Ovary (tissue), 7 donors: ENCODE measurements at regions not wholly inside any gene's neighbourhood (a gene's known extent, or its start where the extent isn't known, plus 50 kb on each side); places are given as distances from the start of the nearest gene placed in this dataset.
"Not testable (repeated sequence)": the region's sequence is repeated elsewhere in the genome, so short reads cannot be mapped to it uniquely, and the experiment has no call there.

Experiments used
- DNase-seq, 5 donors: peaks; one replicate each; pipeline ENCODE4 v3.0.0-alpha.2; 2019 to 2020
- H3K27ac ChIP-seq, 2 donors: fragments of 200-600 bp; one replicate each; pipeline versions ENCODE4 v1.5.1 to v1.8.0; 2019 to 2022
- H3K27me3 ChIP-seq: fragments of 200-600 bp; one replicate; pipeline ENCODE4 v1.8.0; 2022
- H3K36me3 ChIP-seq: fragments of 200-600 bp; sonication (generic); one replicate; pipeline ENCODE4 v1.5.1; 2019
- H3K4me1 ChIP-seq: one replicate; pipeline ENCODE4 v1.8.1; 2013; ENCODE audit warnings: mild to moderate bottlenecking, moderate library complexity; ENCODE audit not compliant: insufficient read depth
- H3K4me3 ChIP-seq: fragments of 200-600 bp; sonication (generic); one replicate; pipeline ENCODE4 v1.5.1; 2017
- H3K9me3 ChIP-seq, 2 donors: fragments of 200-600 bp in 1 of 2; sonication (generic) in 1 of 2; one replicate each; pipeline versions ENCODE4 v1.5.1 to v1.8.1; 2013 to 2019; ENCODE audit warnings: mild to moderate bottlenecking in 1 of 2, moderate library complexity in 1 of 2
- CTCF ChIP-seq, 3 donors: fragments of 450-650 bp in 2 of 3; fragments of 200-600 bp in 1 of 3; IDR thresholded peaks; one replicate each; pipeline versions ENCODE4 v1.5.1 to v1.8.0; 2016 to 2022; ENCODE audit warnings: antibody characterized with exemption in 3 of 3, mild to moderate bottlenecking in 1 of 3
- EP300 ChIP-seq: sonication (generic); formaldehyde crosslinking; IDR thresholded peaks from one replicate; pipeline ENCODE4 v1.6.1; 2017; ENCODE audit warnings: antibody characterized with exemption
- POLR2A ChIP-seq: fragments of 450-650 bp; IDR thresholded peaks from one replicate; pipeline ENCODE4 v1.6.1; 2017; ENCODE audit warnings: antibody characterized with exemption, mild to moderate bottlenecking, moderate library complexity
- WGBS, 3 donors: extraction: QIAGEN DNeasy Blood & Tissue Kit in 1 of 3; methylation state at CpG; one replicate each; pipeline versions ENCODE4 v1.1.5 to v1.1.7; 2013 to 2017; 5-methylcytosine and 5-hydroxymethylcytosine counted together
- intact Hi-C, 4 donors: fragments of 100-400 bp; cut with DNase I; formaldehyde crosslinking; loops; one replicate each; pipeline versions ENCODE4 v1.11.0 to v1.15.1; 2022 to 2023
- donor health status: DM: no; HTN: no; CAD: no; lungs with moderate emphysema.
- donor health status: DM: no; HTN: no; CAD: no.
- donor health status: Bipolar disorder and iron deficiency.
- donor health status: DM: no; HTN: no; CAD: no.
- donor health status: DM: yes; HTN: yes; CAD: no.

DNA sequence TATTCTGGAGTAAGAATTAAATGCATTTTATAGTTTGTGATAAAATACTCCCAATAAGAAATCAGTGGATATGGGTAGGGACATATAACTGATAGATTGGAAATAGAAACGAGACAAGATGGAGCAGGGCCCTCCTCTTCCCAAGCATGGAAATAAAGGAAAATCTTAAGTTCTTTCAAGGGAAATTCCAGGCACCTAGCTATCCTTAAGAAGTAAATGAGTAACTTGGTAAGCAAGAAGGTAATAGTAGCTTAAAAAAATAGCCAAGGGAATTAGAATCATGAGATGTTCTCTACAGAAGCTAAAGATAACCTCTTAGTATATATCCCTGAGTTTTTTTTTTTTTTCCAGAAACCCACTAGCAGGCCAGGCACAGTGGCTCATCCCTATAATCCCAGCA lies 105.5 kb upstream of the FAM3C start:
- 77 to 95% (median 86%) methylated on average over 1 of the region's 1 CpG for WGBS, 3 donors
- Histone ChIP-seq H3K9me3 (no peaks in the 10 kb centered on the region), H3K4me3 (no peak overlapping the region), H3K27ac (no peak overlapping the region), H3K4me1 (no peaks in the 10 kb centered on the region), H3K27me3 (no peaks in the 10 kb centered on the region), H3K36me3 (no peaks in the 10 kb centered on the region)
- TF ChIP-seq CTCF (IDR thresholded peaks at IDR 0.05), result no peak
- TF ChIP-seq EP300, result no peak
- TF ChIP-seq POLR2A, result no peak
- no peak for DNase-seq
- intact Hi-C loops, result no loop called here

DNA sequence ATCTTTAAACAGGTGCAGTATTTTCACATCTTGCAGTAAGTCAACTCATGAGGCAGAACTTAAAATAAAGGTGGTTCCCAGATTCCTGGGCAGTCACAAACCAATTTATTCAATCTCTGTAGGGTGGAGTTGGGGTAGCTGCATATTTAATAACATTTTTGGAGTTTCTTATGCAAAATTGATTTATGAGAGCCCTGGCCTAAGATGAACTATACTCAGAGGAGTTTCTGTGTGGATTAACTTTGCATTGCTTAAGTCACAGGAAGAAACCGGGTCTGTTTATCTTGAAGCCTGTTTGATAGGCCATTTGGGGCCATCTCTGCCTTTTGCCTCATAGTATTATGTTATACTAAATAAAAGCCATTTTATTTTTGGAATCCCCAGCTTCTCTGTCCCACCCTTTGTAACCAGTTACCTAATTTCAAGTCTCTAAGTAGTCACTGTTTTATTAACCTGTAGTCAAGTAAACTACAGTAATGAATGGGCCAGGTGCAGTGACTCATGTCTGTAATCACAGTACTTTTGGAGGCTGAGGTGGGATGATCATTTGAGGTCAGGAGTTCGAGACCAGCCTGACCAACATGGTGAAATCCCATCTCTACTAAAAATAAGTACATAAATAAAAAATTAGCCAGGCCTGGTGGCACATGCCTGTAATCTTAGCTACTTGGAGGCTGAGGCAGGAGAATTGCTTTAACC lies 104.4 kb upstream of the FAM3C start:
- no peaks in the 10 kb centered on the region for H3K4me1 ChIP-seq
- TF ChIP-seq POLR2A, result no peak
- H3K27me3 ChIP-seq, result no peaks in the 10 kb centered on the region
- WGBS, 3 donors, result 66 to 71% (median 70%) methylated on average over 2 of the region's 2 CpGs
- intact Hi-C loops, result no loop called here
- no peaks in the 10 kb centered on the region for H3K9me3 ChIP-seq
- no peak overlapping the region for H3K27ac ChIP-seq
- no peaks in the 10 kb centered on the region for H3K36me3 ChIP-seq
- no peak for DNase-seq
- H3K4me3 ChIP-seq, result no peak overlapping the region

- Histone ChIP-seq H3K36me3 (no peaks in the 10 kb centered on the region), H3K9me3 (no peaks in the 10 kb centered on the region), H3K27me3 (no peaks in the 10 kb centered on the region), H3K4me3 (no peak overlapping the region), H3K27ac (no peak overlapping the region), H3K4me1 (no peaks in the 10 kb centered on the region)
- 77 to 82% (median 79%) methylated on average over 4 of the region's 4 CpGs for WGBS, 3 donors
- no peak for DNase-seq
- intact Hi-C loops, result no loop called here
- TF ChIP-seq POLR2A, result no peak
- no peak for TF ChIP-seq CTCF (IDR thresholded peaks at IDR 0.05)
- no peak for TF ChIP-seq EP300
These were observed 103.5 kb upstream of the FAM3C start for GRCh38 chr7:121499624-121500023.

DNA sequence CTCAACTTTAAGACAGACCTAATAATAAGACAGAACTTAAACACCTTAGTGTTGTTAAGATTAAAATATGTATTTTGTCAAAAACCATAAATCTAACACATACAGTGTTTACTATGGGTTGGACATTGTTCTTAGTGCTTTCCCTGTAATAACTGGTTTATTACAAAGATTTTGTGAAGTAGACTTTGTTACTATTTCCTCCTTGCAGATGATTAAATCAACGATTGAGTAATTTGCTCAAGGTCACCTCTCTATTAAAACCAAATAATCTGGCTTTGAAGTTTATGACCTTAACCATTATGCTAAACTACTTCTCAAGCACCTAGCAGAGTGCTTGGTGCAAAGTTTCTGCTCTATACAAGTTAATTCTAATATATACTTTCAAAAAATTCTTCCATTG lies 102.7 kb upstream of the FAM3C start:
- no peaks in the 10 kb centered on the region for H3K27me3 ChIP-seq
- no peak for DNase-seq
- no peak overlapping the region for H3K27ac ChIP-seq
- no peaks in the 10 kb centered on the region for H3K4me1 ChIP-seq
- H3K4me3 ChIP-seq, result no peak overlapping the region
- H3K36me3 ChIP-seq, result no peaks in the 10 kb centered on the region
- TF ChIP-seq POLR2A (no peak), CTCF (IDR thresholded peaks at IDR 0.05) (no peak), EP300 (no peak)
- 3 to 16% (median 10%) methylated on average over 1 of the region's 1 CpG for WGBS, 3 donors
- H3K9me3 ChIP-seq, result no peaks in the 10 kb centered on the region
- intact Hi-C loops, result no loop called here

GRCh38 chr7:121497545-121497944 lies 101.4 kb upstream of the FAM3C start:
- H3K4me3 ChIP-seq, result not testable (repeated sequence)
- 75 to 85% (median 78%) methylated on average over 4 of the region's 4 CpGs for WGBS, 3 donors

More at GRCh38 chr7:121497545-121497944, 101.4 kb upstream of the FAM3C start:
- DNase-seq, H3K36me3 ChIP-seq, H3K4me1 ChIP-seq, H3K9me3 ChIP-seq, intact Hi-C loops, H3K27me3 ChIP-seq, H3K27ac ChIP-seq: not testable (repeated sequence)
